NCI-H1048 (cell line): ENCODE measurements at regions not wholly inside any gene's neighbourhood (a gene's known extent, or its start where the extent isn't known, plus 50 kb on each side); places are given as distances from the start of the nearest gene placed in this dataset.
"Not testable (repeated sequence)": the region's sequence is repeated elsewhere in the genome, so short reads cannot be mapped to it uniquely, and the experiment has no call there.

Source experiments
- DNase-seq: peaks from one replicate; lab custom pipeline; 2025; lab: John Stamatoyannopoulos, UW

- DNase-seq, result no peak
These were observed 215.7 kb downstream of the ANAPC1 start for GRCh38 chr2:111668274-111668616.

- DNase-seq, result no peak
These were observed 215.3 kb downstream of the ANAPC1 start for GRCh38 chr2:111668741-111669140.

DNA sequence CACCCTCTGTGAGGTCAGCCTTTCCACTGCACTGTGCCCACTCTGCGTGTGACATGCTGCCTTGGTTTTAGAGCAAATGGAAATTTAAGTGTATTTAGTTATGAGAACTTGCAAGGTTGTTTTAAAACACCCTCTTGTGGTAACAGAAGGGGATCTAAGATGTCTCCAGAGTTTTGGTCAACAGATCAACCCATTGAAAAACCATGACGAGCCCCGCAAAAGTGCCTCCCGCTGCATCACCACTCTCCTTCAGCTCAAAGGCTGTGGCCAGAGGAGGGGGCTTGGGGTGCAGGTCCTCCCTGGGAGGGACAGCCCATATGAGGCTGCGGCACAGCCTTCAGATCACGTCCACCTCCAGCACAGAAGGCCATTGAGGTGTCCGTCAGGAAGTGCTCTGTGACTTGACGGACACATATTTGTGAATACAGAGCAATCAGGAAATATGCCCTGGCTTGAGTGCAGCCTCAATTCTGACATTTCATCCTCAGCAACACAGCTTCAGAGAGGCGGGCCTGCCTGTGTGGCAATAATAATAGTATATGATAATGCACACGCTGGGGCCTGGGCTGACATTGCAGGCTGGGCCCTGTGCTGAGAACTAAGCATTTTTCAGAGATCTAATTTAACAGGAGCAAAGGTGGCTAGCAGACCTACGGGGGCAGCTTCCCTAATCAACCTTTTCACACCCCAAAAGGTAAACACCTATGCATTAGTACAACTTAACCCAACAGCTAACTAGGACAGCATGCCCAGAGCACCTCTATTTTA, 213.9 kb downstream of the ANAPC1 start:
- no peak for DNase-seq

DNA sequence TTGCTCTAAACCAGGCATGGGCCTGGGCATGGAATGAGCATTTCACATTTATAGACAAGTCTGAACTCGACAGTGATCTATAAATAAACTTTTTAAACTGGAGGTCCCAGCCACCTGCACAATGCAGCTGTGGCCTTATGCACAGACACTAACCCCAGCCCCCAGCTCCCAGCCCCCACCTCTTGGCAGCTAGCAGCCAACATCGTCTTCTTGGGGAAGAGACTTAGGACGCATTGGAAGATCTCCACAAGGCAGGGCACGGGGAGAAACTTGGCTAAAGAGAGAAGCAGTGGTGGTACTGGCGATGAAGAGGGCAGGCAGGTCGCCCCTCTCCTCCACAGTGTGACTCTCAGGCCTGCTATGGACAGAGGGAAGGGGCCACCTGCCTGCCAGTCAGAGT, 213.2 kb downstream of the ANAPC1 start:
- DNase-seq, result no peak

DNA sequence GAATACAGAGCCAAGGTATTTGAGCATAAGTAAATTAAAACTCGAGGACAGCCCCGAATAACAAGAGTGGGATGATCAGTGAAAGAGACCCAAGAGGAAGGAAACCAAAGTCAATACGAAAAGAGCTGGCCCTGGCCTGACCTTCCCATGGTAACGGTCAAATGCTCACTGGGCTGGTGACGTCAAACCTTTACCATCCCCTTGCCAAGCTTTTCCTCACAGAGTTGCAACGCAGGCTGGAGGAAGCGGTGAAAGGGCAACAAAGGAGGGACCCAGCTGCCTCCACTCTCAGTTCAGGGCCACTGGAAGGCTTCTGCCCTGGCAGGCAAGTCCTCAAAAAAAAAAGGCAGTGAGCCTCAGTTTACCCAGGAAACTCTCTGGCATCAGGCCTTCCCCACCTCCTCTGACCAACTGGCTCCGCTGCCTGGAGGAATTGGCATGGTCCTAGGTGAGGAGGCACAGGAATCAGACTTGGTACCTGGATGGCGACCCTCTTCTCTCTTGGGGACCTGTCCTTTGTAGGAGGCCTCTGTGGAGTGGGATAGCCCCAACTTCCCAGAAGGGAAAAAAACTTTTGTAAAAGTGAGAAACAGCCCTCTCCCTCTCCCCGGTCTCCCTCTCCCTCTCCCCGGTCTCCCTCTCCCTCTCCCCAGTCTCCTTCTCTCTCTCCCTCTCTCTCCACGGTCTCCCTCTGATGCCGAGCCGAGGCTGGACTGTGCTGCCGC, 212.4 kb downstream of the ANAPC1 start:
- DNase-seq, result no peak

- DNase-seq, result not testable (repeated sequence)
These were observed 211.4 kb downstream of the ANAPC1 start for GRCh38 chr2:111672641-111673040.

DNA sequence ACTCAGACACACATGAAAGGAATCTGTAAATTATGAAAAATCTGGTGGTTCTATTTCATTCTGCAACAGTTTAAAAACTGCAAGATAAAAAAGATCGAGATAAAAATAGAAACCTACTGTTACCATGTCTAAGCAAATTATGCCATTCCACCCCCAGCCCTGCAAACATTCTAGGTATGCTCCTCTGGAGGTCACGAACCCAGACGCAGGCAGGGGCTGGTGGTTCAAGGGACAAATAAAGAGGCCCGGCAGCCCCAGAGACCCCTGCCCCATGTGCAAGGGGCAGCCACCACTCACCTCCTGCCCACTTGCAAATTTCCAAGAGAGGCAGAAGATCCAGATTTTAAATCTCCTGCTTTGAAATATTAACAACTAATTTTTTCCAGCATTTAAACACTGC, 210.5 kb downstream of the ANAPC1 start:
- DNase-seq, result no peak

- no peak for DNase-seq
These were observed 208.4 kb downstream of the ANAPC1 start for GRCh38 chr2:111675419-111676194.

DNA sequence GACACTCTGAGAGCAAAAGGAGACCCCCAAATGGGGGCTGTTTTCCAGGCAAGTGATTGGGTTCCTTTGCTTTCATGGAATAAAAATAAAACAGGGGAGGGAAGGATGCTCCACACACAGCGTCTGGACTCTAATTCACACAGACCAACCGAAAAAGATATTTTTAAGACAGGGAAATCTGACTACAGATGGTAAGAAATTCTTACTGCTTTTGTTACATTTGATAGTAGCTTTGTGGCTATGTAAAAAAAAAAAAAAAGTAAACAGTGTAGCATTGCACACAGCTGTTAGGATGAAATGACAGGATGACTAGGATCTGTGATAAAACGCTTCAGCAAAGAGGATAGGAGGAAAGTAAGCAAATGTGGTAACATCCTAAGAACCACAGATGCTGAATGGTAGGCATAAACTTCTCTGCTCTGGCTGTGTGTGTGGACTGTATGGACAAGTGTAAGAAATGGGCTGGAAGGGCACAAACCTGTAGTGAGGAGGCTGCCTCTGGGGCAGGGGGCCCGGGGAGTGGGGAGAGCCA, 207.6 kb downstream of the ANAPC1 start:
- no peak for DNase-seq

- DNase-seq, result no peak
These were observed 205.8 kb downstream of the ANAPC1 start for GRCh38 chr2:111678161-111678560.

DNA sequence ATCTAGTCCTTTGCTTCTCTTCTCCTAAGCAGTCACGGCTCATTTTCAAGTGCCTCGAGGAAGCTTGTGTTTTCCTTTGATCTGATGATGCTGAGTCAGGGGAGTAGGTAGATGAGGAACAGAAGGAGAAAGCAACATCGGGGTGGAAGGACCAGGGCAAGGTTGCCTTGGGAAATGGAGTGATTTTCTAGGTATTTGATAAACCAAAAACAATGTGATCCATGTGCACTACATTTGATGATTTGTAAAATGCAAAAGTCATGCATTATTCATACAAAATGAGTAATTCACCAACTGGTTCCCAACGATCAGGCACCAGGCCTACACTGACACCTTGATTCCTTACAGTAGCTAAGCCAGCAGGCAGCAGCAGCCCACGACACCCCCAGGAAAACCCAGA, 205.3 kb downstream of the ANAPC1 start:
- no peak for DNase-seq

GRCh38 chr2:111679202-111679601, 204.8 kb downstream of the ANAPC1 start:
- DNase-seq, result no peak

- DNase-seq, result no peak
These were observed 199.4 kb downstream of the ANAPC1 start for GRCh38 chr2:111684611-111685010.

DNA sequence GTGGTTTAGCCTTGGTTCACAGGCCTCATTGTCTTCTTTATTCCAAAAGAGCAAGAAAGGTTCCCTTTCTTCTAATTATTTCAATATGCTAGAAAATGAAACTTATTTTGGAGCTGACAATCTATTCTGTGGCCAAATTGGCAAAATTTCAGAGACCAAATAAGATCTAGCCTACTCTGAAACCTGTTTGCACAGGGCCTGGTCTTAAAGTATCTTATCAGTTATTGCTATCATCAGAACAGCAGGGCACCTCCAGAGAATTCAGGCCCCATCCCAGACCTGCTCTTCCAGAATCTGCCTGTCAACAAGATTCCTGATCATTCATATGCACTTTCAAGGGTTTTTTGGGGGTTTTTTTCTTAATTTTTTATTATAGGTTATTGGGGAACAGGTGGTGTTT, 198.7 kb downstream of the ANAPC1 start:
- no peak for DNase-seq

DNA sequence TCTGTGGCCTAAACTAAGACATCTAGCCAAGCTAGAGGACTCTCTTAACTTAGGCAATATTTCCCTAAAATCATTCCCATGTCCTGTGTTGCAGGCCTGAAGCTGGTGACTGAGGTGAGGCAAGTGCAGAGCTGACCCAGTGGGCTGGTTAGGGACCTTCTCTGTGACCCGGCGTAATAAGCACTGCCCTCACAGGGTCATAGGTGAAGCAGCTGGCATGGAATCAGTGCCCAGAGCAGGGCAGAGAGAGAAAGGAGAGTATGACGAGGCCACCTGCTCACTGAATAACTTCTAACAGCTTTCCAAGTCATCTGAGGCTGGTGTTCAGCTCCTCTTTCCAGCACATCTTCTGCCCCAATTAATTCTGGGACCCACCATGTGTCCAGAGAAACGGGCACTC, 197.0 kb downstream of the ANAPC1 start:
- DNase-seq, result no peak

GRCh38 chr2:111687911-111688310, 196.1 kb downstream of the ANAPC1 start:
- DNase-seq, result no peak

- DNase-seq, result no peak
These were observed 195.5 kb downstream of the ANAPC1 start for GRCh38 chr2:111688482-111688881.

GRCh38 chr2:111689174-111689573, 194.8 kb downstream of the ANAPC1 start:
- no peak for DNase-seq

- no peak for DNase-seq
These were observed 194.1 kb downstream of the ANAPC1 start for GRCh38 chr2:111689941-111690340.

GRCh38 chr2:111691164-111691875, 192.7 kb downstream of the ANAPC1 start:
- no peak for DNase-seq

DNA sequence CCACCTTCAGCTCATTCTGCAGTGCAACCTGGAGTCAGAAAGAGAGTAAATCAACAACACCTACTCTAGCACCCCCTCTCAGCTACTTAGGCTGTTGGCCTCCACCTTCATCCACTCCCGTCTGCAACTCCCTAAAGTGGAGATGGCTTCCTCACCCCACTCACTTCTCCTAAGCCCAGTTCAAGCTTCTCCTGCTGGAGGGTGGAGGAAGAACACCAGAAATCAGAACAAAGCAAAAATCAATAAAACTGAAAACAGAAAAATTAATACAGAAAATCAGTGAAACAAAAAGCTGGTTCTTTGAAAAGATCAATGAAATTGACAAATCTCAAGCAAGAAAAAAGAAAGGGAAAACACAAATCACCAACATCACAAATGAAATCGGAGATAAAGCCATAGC, 191.7 kb downstream of the ANAPC1 start:
- no peak for DNase-seq

GRCh38 chr2:111694700-111695101, 189.3 kb downstream of the ANAPC1 start:
- no peak for DNase-seq
